ENCODE measurements at regions not wholly inside any gene's neighbourhood (a gene's known extent, or its start where the extent isn't known, plus 50 kb on each side); places are given as distances from the start of the nearest gene placed in this dataset.

DNA sequence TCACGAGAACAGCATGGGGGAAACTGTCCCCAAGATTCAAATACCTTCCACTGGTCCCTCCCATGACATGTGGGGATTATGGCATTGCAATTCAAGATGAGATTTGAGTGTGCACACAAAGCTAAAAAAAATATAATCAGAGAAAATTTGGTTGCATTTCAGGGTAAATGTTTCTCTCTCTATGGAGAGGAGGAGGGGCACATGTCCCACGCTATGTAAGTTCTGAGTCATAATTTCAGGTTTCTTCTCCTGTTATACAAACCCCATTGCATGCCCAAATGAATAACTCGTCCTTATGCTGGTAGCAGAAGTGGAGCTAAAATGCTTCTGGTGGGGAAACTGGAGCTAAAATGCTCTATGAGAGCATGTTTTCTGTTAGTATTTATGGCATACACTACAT, 209.7 kb upstream of the DCBLD2 start:
- no peak for DNase-seq (ENCODE audit: low spot score)

DNA sequence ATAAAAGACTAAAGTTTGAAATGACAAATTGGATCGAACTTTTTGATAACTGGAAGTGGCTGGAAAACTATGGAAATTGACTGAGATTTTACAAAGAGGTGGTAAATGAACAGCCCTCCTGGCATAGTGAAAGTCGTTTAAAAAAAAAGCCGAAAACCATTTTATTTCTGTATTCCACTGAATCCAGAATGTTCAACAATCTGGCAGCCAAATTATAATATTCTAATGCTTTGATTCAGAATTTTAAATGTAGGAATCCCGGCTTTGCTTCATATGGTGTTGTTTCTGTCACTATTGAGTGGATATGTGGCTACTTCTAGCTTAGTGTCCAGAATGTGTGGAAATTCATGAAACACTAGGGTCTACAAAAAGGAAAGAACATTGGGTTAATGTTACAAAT, 208.9 kb upstream of the DCBLD2 start:
- DNase-seq (ENCODE audit: low spot score), result no peak

DNA sequence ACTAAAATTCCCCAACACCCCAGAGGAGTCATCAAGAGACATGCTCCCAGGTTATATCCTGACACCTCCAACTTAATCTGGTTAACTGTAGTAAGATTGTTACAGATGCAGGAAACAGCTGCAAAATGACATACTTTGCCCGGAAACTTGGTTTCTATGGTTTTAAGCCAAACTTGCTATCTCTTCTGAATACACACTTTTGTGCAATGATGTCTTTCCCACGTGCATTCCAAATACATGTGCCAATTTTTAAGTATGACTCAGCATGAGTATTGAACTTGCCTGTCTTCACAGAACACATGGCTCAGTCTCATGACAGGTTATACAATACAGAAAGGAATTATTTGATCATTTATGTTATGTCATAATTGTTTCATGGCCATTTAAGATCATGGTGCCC, 207.0 kb upstream of the DCBLD2 start:
- DNase-seq (ENCODE audit: low spot score), result no peak

DNA sequence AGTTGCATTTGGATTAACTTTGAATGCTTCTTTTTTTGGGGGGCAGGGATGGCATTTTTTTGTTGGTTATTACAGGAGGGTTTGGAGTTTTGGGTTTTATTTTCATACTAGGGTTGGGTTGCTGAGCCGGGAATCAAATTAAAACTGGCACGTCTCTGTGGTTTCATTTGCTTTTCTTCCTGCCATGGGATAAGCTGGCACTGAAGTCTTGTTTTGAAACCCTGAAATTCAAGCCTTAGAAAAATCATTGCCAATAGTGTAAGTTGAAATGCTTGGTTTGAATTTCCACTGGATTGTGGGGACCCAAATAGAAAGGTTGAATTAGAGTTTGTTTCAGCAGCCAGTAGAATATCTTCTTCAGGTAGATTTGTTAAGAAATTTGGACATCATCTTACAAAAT, 193.1 kb upstream of the DCBLD2 start:
- no peak for DNase-seq (ENCODE audit: low spot score)

DNA sequence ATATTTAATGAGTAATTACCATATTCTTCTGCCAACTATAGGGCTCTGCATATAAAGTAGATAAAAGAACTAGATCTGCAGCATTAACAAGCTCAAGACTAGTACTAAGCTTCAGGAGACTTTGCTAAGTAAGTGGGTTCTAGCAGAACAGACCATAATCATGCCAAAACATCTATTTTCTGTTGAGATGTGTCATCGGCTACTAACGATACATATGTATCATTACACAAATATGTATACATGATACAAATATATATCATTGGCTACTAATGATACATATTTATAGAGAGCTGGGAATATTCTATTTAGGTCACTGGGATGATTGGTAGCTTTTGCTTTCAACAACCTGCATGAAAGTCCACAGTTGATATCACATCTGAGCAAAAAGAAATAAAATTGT, 185.8 kb upstream of the DCBLD2 start:
- DNase-seq (ENCODE audit: low spot score), result no peak

DNA sequence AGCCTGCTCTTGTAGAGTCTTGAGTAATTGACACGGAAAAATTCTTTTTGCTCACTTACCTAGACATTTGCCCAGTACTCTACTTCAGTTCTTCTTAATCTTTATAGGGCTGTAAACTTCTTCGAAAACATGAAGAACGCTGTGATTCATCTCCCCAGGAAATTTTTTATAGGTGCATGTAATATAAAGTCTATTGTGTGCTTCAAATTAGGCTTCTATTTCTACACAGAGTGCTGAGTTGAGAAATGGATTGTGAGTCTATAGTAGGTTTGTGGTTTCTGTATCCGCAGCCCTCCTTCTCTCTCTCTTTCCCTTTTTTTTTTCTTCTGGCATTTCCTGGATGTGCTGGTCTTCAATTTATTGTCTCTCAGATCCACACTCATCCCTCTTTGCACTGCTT, 183.3 kb upstream of the DCBLD2 start:
- DNase-seq (ENCODE audit: low spot score), result no peak

DNA sequence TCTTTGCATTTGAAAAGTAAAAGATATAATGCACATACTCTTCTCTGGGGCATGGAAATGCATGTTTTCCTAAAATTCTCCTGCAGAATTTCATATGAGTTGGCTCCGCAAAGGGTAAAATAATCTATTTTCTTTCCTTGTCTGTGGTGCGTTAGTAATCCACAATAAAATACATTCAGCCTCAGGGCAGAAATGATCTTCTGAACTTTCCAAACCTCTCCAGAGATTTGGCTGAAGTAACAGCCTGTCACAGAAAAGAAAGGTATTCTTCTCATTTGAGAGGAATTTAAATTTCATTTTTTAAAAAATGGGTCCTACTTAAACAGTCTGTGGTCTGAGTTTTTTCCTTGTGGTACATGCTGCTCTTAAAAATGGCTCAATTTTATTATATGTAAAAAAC, 182.7 kb upstream of the DCBLD2 start:
- no peak for DNase-seq (ENCODE audit: low spot score)

DNA sequence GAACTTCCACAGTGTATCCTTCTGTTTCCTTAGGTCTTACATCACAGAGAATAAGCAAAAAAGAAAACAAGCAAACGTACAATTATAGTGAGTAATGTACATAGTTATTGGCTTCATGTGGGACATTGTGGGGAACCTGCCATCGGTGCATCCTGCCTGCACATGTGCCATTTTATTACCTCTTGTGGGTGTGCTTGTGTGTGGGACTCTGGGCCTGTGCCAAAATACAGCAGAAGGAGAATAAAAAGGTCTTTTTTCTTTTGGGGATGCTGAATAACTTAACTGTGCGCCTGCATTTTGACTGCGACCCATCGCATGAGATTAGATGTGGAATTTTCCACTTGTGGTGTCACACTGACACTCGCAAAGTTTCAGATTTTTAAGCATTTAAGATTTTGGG, 169.6 kb upstream of the DCBLD2 start:
- DNase-seq (ENCODE audit: low spot score), result no peak

DNA sequence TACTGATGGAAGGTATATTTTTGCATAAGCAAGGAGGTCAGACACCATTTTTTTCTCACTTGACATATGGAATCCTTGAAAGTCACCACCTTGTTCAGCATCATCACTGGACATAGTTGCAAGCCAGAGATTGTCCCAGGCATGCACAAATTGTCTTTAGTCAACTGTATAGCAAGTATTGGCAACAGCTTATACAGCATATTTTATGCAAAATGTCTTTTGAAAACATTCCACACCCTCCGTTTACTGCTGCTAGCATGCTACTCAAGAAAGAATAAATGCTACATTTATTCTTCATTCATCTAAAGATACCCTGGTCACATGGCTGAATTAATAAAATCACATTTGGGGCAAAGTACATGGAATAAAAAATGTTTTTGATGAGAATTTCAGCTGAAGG, 168.5 kb upstream of the DCBLD2 start:
- DNase-seq (ENCODE audit: low spot score), result no peak

DNA sequence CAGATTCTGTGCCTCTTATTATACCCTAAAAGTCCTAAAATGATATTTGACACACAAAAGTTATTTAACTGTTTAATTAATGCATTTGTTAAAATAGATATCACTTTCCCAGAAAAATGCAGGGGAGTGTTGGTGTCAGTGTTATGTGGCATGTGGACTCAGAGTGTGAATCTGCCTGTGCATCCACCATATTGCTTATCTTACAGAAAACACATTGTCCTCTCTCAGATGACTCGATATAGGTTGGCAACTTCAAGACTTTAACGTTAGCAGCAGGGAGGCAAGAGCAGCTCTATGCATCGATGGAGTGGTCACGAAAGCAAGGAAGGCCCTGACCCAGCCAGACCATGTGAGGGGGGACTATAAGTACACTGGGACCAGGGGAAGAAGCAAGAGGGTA, 165.4 kb upstream of the DCBLD2 start:
- DNase-seq (ENCODE audit: low spot score), result no peak

DNA sequence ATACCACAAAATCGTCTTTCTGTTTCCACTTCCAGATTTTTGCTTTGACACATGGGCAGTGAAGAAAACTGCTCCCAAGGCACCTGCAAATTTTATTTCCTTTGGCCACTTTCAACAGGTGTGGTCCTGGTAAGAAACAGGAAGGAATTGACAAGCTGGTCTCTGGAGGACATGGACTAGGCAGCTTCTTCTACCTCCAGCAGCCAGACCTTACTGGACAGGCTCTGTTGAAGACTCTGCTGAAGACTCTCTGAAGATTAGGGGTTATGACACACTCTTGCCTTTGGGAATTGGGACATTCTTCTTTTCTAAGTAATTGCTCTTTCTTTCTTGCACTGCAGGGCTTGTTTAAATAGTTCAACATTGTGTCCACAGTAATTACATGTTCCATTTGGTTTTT, 147.7 kb upstream of the DCBLD2 start:
- no peak for DNase-seq (ENCODE audit: low spot score)

DNA sequence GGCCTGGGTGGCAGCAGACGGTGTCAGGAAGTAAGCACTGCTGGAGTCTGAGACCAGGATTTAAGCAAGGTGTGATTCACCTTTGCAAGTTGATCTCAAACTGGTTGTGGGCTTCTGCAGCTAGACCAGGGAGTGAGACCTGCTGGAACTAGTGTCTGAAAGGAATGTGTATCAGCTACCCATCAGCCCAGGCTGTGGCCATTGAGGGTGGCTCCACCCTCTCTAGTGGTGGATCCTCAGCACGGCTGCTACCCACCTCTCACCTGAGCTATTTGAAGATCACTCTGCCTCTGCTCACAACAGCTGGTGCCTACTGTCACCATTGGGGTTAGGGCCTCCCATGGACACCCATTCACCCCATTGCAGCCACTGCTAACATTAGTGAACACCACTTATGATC, 140.3 kb upstream of the DCBLD2 start:
- DNase-seq (ENCODE audit: low spot score), result no peak

DNA sequence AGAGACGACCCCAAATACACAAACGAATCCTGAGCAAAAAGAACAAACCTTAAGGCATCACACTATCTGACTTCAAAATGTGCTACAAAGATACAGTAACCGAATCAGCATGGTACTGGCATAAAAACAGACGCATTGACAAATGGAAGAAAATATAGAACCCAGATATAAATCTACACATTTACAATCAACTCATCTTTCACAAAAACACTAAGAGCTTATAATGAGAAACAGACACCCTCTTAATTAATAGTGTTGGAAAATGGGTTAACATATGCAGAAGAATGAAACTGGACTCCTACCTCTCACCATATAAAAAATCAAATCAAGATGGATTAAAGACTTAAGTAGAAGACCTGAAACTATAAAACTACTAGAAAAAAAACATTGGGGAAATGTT, 130.3 kb upstream of the DCBLD2 start:
- no peak for DNase-seq (ENCODE audit: low spot score)

DNA sequence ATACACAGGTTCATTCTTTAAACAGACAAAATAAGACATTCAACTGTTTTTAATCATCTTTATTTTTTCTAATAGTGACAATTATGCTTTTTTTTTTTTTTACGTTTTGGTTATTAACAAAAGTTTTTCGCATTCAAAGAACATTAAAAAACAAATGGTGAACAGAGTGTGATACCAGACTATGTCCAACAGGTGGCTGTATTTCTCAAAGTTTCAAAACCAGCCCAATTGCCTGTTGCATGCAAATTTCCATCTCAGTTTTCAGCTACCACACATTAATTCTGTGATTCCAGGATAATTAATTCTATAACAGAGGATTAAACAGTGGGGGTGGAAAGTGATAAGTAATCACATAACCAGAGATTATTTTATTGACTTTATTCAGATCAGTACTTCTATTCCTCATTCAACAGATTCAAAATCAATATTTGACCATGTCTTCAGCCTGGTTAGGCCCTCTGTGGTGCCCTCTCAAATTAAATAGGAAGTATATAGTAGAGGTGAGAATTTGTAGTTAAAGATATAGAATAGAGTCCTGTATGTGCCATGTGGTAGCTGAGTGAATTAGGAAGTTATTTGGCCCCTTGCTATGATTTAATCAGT, 122.2 kb upstream of the DCBLD2 start:
- no peak for DNase-seq (ENCODE audit: low spot score)

DNA sequence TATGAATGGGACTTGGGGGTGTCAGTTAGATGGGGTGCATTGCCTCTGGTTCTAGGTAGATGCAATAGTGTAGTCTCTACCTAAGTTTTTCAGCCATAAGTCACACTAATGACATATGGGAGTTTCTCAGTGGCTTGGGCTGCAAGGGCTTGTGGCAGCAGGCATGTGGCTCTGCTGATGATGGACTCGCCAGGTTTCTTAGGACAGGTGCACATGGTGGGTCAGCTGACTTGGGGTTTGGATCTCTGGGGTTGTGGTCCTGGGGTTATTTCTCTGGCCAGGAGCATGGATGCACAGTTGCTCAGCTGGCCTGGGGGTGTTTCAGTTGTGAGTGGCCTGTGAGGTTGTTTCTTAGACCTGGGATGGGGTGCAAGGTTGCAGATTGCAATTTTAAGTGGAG, 120.0 kb upstream of the DCBLD2 start:
- DNase-seq (ENCODE audit: low spot score), result no peak

DNA sequence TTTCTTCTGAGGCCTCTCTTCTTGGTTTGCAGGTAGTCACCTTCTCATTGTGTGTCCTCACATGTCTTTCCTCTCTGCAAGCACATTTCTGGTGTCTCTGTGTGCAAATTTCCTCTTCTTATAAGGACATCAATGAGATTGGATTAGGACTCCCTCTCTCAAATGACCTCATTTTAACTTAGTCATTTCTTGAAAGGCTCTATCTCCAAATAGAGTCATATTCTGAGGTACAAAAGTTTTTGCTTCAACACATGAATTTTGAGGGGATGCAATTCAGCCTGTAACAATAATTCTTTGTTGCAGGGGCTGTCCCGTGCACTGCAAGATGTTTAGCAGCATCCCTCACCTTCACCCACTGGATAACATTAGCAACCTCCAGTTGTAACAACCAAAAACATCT, 115.0 kb upstream of the DCBLD2 start:
- no peak for DNase-seq (ENCODE audit: low spot score)

DNA sequence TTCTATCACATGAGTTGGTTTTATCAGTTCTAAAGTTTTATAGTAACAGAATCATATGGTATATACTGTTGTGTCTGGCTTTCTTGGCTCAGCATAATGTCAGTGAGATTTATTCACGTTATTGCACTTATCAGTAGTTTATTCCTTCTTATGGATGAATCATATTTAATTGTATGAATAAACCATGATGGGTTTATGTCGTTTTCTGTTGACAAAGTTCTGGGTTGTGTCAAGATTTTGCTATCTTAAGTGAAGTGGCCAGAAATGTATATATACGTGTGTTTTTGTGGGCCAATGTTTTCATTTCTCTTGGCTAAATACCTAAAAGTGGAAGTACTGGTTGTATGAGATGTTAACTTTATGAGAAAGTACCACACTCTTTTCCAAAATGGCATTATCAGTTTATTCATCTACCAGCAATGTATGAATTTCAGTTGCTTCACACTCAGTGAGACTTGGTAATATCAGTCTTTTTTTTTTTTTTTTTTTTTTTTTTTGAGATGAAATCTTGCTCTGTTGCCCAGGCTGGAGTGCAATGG, 112.4 kb upstream of the DCBLD2 start:
- DNase-seq (ENCODE audit: low spot score), result no peak

DNA sequence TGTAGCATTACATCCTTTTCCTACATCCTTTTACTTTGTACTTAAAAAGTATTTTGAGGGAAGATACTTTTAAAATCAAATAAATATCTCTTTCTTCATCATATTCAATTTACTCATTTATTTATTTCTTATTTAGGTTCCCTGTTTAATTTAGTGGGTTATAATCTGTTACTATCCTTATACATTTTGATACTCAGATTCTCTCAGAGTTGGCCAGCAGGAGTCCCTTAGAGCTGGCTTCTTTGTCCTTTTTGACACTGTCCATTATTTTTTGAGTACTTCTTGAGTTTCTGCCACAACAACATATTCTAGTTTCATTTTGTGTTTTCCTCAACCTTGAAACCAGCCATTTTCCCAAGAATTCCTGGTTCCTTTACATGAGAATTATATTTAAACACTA, 111.6 kb upstream of the DCBLD2 start:
- DNase-seq (ENCODE audit: low spot score), result no peak

DNA sequence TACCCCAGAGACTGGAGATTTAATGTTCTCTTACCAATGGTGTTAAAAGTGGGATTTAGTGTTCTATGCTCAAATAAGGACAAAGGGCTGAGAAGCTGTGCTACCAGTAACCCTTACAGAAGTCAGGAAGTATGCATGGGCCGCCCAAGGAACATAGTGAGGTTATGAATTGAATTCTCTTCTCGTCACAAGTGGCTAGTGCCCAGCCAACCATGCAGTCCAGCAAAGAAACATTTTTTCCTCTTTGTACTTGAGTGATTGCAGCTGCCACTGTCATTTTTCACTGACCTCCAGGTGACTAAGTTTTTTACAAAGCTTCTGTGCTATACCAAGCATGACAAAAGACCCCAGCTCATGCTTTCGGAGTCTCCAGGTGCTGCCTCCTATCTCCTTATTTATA, 110.6 kb upstream of the DCBLD2 start:
- no peak for DNase-seq (ENCODE audit: low spot score)

DNA sequence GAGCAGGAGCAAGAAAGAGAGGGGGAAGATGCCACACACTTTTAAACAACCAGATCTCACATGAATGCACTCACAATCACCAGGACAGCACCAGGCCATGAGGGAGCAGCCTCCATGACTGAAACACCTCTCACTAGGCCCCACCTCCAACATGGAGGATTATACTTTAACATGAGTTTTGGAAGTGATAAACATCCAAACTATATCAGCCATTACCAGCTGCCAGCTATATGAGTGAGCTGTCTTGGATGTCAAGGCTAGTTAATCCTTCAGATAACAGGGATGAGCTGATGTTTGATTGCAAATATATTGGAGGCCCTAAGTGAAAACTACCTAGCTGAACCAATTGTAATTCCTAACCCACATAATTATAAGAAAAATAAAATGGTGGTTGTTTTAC, 108.4 kb upstream of the DCBLD2 start:
- no peak for DNase-seq (ENCODE audit: low spot score)

DNA sequence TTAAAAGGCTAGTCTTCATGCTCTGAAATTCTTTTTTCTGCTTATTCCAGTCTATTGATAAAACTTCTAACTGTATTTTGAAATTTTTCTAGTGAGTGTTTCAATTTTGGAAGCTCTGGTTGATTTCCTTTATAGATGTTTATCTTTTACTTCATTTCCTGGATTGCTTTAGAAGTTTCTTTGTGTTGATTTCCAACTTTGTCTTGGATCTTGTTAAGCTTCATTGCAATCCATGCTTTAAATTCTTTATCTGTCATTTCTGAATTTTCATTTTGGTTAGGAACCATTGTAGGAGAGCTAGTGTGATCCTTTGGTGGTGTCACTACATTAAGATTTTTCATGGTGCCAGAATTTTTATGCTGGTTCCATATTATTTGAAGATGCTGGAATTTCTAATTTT, 105.2 kb upstream of the DCBLD2 start:
- no peak for DNase-seq (ENCODE audit: low spot score)

DNA sequence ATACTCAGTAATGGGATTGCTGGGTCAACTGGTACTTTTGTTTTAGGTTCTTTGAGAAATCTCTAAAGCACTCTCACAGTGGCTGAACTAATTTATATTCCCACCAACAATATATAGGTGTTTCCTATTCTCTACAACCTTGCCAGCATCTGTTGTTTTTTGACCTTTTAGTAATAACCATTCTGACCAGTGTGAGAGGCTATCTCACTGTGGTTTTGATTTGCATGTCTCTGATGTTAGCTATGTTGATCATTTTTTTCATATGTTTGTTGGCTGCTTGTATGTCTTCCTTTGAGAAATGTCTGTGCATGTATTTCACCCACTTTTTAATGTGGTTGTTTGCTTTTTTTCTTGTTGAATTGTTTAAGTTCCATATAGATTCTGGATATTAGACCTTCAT, 98.2 kb upstream of the DCBLD2 start:
- no peak for DNase-seq (ENCODE audit: low spot score)

DNA sequence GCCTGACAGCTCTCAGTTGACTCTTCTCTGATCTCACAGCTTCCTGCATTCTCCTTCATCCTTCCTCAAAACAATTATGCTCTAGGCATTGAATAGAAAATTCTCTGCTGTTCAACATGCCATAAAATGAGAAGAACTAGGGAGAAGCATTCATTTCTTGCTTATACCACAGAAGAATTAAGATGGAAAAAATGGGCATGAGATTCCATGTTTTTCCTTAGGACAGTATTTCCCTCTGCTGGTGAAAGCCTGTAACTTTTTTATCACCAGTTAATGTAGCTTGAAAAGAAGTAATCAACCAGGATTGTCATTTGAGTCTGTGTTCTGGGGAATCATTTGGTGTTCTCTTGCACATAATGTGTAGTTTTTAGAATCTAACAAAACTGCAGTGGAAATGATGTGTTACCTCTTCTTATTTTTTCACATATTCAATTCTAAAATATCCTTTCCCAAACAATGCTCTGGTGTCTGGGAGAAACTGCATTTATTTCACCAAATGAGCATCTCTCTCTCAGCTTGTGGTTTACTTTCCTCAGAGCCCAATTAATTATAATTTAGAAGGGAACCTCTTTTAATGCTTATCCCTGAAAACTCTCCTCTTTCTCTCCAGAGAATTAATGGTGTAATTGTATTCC, 92.8 kb upstream of the DCBLD2 start:
- no peak for DNase-seq (ENCODE audit: low spot score)

DNA sequence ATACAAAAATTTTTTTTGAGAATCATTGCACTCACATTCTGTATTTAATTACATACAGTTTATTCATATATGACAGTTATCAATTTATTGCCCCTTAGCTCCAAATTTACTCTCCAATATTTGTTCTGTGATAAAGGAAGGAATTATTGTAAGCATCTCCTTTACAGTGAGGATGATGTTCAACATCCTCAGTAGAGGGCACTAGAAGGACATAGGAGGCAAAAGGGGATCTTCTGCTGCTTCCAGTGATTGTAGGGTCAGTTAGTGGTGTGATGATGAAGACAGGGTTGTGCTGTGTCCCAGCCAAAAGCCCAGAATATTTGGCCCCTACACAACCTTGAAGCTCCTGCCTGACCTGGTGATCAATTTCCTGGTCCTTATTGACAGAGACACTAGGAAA, 89.9 kb upstream of the DCBLD2 start:
- no peak for DNase-seq (ENCODE audit: low spot score)
